ENCODE measurements at regions not wholly inside any gene's neighbourhood (a gene's known extent, or its start where the extent isn't known, plus 50 kb on each side); places are given as distances from the start of the nearest gene placed in this dataset.

DNA sequence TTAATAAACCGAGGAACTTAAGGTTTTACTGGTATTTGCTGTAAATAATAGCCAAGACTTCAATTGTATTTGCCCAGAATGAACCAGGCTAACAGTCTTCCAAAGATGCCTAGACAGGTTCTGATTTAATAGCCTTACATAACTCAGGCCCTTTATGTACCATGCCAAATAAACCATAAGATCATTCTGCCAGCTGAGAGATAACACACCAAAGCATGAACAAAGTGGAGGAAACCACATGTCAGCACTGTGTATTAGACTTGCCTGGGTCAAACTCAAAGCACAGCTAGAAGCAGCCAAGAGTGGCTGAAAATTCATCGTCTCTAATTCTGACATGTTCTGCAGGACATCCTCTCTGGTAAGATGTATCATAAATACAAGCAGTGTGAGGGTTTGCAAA, 319.3 kb upstream of the ZNF608 start:
- TF ChIP-seq POLR2A (IDR thresholded peaks at IDR 0.05) (no peak), EP300 (IDR thresholded peaks at IDR 0.05) (no peak)
- TF ChIP-seq, protein P1, sequence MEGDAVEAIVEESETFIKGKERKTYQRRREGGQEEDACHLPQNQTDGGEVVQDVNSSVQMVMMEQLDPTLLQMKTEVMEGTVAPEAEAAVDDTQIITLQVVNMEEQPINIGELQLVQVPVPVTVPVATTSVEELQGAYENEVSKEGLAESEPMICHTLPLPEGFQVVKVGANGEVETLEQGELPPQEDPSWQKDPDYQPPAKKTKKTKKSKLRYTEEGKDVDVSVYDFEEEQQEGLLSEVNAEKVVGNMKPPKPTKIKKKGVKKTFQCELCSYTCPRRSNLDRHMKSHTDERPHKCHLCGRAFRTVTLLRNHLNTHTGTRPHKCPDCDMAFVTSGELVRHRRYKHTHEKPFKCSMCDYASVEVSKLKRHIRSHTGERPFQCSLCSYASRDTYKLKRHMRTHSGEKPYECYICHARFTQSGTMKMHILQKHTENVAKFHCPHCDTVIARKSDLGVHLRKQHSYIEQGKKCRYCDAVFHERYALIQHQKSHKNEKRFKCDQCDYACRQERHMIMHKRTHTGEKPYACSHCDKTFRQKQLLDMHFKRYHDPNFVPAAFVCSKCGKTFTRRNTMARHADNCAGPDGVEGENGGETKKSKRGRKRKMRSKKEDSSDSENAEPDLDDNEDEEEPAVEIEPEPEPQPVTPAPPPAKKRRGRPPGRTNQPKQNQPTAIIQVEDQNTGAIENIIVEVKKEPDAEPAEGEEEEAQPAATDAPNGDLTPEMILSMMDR (IDR thresholded peaks at IDR 0.05) = no peak

Data from sigmoid colon (tissue), 4 donors.